OCI-LY3 (cell line): ENCODE measurements at regions not wholly inside any gene's neighbourhood (a gene's known extent, or its start where the extent isn't known, plus 50 kb on each side); places are given as distances from the start of the nearest gene placed in this dataset.

Source experiments
- EZH2phosphoT487 ChIP-seq: fragments of 200-600 bp; shearing (Covaris generic); IDR thresholded peaks from 2 replicates; pipeline ENCODE4 v1.6.1; 2018; ENCODE audit warnings: antibody characterized with exemption, mixed run types, low read depth
- TF ChIP-seq, protein P1 (sequence below): fragments of 200-600, 300-600 bp; sonication (generic); IDR thresholded peaks from 2 replicates; pipeline ENCODE4 v1.5.1; 2014; ENCODE audit warnings: antibody characterized with exemption, low read length, low read depth

DNA sequence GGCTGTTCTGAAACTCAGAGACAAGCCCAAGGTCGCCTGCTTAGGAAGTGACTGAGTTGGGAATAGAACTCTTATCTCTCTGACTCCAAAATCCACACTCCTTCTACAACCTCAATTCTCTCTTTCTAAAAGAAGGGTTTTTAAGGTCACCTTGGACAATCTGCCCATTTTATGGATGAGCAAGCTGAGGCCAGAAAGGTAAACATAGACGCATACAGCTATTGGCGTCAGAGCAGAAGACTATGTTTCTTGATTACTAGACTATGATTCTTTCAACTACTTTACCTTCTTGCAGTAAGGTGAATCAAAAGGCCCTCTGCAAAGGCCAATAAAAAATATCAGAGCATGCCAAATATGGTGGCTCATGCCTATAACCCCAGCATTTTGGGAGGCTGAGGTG lies 276.6 kb downstream of the CLIC5 start:
- TF ChIP-seq EZH2phosphoT487 = no peak
- TF ChIP-seq, protein P1, sequence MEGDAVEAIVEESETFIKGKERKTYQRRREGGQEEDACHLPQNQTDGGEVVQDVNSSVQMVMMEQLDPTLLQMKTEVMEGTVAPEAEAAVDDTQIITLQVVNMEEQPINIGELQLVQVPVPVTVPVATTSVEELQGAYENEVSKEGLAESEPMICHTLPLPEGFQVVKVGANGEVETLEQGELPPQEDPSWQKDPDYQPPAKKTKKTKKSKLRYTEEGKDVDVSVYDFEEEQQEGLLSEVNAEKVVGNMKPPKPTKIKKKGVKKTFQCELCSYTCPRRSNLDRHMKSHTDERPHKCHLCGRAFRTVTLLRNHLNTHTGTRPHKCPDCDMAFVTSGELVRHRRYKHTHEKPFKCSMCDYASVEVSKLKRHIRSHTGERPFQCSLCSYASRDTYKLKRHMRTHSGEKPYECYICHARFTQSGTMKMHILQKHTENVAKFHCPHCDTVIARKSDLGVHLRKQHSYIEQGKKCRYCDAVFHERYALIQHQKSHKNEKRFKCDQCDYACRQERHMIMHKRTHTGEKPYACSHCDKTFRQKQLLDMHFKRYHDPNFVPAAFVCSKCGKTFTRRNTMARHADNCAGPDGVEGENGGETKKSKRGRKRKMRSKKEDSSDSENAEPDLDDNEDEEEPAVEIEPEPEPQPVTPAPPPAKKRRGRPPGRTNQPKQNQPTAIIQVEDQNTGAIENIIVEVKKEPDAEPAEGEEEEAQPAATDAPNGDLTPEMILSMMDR = no peak
